ENCODE measurements at regions not wholly inside any gene's neighbourhood (a gene's known extent, or its start where the extent isn't known, plus 50 kb on each side); places are given as distances from the start of the nearest gene placed in this dataset.

- TF ChIP-seq CTCF (IDR thresholded peaks at IDR 0.05) (no peak), REST (IDR thresholded peaks at IDR 0.05; ENCODE audit: insufficient read depth in 1 of 2, low read depth in 2 of 2, low read length in 1 of 2) (no peak)
Measured at GRCh38 chr11:22430141-22430541, 92.0 kb downstream of the SLC17A6 start.
